Activated CD4-positive, alpha-beta T cell treated with anti-CD3 and anti-CD28 coated beads, Interleukin-2, amount 50 U/mL, for 16 hours (primary cell): ENCODE measurements at regions not wholly inside any gene's neighbourhood (a gene's known extent, or its start where the extent isn't known, plus 50 kb on each side); places are given as distances from the start of the nearest gene placed in this dataset.
"Not testable (repeated sequence)": the region's sequence is repeated elsewhere in the genome, so short reads cannot be mapped to it uniquely, and the experiment has no call there.

Experiments
- DNase-seq: peaks from one replicate; pipeline ENCODE4 v3.0.0-alpha.2; 2020

DNA sequence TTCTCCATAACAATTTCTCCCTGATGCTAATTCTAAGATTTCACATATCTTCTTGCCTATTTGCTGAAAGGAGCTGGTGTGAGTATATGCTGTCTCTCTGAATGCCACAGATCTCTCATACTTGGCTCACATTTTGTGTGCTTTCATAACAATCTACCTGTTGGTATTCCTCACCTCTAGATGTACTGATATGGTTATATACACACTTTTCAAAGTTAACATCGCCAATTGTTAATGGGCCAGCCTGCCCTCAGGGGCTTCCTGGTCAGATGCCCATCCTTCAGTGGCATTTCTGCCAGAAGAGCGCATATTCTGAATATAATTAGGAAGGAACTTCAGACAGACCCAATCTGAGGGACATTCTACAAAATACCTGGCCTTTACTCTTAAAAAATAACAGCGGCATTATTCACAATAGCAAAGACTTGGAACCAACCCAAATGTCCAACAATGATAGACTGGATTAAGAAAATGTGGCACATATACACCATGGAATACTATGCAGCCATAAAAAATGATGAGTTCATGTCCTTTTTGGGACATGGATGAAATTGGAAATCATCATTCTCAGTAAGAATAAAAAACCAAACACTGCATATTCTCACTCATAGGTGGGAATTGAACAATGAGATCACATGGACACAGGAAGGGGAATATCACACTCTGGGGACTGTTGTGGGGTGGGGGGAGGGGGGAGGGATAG, 123.9 kb upstream of the FAT1 start:
- DNase-seq, result not testable (repeated sequence)

DNA sequence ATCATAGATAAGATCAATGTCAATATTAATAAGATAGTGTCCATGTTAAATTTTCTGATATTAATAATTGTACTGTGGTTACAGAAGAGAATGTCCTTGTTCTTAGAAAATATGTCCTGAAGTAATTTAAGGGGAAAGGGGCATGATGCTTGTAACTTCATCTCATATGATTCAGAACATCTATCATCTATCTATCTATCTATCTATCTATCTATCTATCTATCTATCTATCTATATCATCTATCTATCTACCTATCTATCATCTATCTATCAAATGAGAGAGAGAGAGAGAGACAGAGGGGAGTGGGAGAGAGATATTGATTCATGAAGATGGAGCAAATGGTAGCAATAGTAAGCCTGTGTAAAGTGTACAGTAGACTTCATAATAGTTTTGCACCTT, 124.8 kb upstream of the FAT1 start:
- no peak for DNase-seq

GRCh38 chr4:186851291-186852072, 127.8 kb upstream of the FAT1 start:
- DNase-seq, result no peak

GRCh38 chr4:186852073-186852420, 128.4 kb upstream of the FAT1 start:
- no peak for DNase-seq

DNA sequence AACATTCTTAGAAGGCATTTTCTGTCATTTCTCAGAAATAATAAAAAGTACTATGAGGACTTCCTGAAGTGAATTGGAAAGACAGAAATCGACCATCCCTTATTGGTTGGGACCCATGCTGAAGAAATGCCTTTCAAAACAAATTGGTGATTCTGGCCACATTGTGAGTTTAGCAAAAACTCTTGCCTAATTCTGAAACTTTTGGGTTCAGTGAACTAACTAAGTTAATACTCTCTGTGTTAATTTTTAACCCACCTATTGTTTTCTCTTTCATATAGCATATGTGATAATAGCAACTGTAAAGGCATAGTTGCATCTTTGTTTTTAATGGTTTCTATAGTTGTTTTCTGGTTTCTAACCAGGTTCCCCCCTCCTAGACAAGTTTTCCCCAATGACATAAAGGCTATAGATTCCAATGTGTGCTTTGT, 129.3 kb upstream of the FAT1 start:
- no peak for DNase-seq

GRCh38 chr4:186854256-186854655, 130.6 kb upstream of the FAT1 start:
- no peak for DNase-seq

DNA sequence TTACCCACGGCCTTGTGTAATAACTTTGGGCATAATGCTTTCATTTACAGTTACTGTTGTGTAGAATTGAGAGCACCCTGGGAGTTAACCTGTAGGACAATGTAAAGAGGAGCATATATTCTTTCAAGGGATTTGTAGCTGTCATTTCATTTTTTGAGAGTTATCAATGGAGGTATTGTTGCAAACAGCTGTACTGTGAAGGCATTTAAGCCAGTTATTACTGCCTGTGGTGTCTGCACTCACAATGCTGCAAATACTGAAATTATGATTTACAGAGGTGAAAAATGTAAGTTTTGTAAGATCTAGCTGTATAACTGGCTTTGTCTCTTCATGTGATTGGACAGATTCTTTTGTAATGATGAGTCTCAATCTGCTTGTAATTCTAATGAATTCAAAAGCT, 131.5 kb upstream of the FAT1 start:
- DNase-seq, result no peak

DNA sequence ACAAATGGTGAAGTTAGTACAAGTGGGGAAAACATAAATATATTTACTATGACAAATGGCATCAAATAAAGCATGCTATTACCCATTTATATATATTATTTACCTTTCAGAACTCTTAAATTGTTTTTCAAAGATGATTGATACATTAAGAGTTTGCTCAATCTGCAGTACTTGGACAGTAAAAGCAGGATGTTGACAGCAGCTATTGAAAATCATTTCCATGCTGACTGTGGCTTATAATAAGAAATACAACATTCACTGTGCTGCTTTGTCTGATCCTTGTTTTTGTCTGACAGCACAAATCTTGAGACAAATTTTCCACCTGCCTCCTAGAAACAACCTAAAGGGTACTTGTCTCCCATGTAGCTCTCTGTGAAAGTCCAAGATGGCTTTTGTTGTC, 134.1 kb upstream of the FAT1 start:
- DNase-seq, result no peak

DNA sequence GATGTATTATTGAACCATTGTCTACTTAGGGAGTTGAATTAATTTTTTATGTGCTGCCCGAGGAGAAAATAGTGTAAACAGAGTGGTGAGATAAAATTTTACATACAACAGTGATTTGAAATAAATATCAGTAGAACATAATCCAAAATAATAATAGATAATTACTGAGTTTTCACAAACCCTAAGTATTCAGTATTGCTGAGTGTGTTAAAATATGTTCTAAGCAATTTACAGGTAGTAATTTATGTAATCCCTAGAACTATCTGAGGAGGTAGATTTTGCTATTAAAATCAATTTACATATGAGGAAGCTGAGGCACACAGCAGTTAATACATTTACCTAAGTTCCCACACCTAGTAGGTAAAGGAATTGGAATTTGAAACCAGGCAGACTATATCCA, 134.7 kb upstream of the FAT1 start:
- DNase-seq, result no peak

- no peak for DNase-seq
Measured at GRCh38 chr4:186859420-186859819, 135.8 kb upstream of the FAT1 start.

GRCh38 chr4:186861317-186861716, 137.7 kb upstream of the FAT1 start:
- DNase-seq, result no peak

DNA sequence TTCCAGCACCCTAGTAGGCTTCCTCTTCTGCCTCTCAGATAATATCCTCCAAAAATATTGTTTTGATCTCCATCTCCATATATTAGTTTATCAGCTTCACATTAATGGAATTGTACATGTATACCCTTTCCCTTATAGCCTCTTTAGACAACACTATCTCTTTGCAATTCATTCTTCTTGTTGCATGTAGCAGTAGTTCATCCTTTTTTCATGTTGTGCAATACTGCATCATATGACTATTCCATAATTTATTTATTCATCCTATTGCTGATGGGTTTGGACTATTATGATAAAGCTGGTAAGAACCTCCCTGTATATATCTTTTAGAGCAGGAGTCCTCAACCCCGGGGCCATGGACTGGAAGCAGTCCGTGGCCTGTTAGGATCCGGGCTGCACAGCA, 148.2 kb upstream of the FAT1 start:
- DNase-seq, result no peak

- DNase-seq, result not testable (repeated sequence)
Measured at GRCh38 chr4:186873095-186873494, 149.4 kb upstream of the FAT1 start.

- no peak for DNase-seq
Measured at GRCh38 chr4:186875476-186875875, 151.8 kb upstream of the FAT1 start.

- DNase-seq, result no peak
Measured at GRCh38 chr4:186876961-186877626, 153.4 kb upstream of the FAT1 start.

- DNase-seq, result no peak
Measured at GRCh38 chr4:186878203-186878776, 154.6 kb upstream of the FAT1 start.

- DNase-seq, result no peak
Measured at GRCh38 chr4:186881521-186882220, 158.0 kb upstream of the FAT1 start.

- DNase-seq, result no peak
Measured at GRCh38 chr4:186882293-186882692, 158.6 kb upstream of the FAT1 start.

DNA sequence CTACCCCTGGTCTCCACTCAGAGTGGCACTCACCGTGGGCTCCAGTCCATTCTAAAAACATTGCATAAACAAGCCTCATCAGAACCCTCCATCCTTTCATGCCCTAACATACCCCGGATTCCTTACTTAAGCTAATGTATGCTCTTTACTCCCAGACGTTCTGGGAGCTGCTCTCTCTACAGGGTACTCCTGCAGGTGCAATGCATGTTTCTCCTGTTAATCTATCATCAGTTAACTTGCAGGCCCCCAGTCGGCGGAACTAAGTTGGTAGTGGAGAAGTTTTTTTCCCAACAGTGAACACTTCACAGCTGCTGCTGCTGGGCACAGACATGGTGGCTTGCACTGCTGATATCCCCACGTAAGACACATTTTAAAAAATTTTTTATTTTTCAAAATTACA, 161.6 kb upstream of the FAT1 start:
- no peak for DNase-seq

DNA sequence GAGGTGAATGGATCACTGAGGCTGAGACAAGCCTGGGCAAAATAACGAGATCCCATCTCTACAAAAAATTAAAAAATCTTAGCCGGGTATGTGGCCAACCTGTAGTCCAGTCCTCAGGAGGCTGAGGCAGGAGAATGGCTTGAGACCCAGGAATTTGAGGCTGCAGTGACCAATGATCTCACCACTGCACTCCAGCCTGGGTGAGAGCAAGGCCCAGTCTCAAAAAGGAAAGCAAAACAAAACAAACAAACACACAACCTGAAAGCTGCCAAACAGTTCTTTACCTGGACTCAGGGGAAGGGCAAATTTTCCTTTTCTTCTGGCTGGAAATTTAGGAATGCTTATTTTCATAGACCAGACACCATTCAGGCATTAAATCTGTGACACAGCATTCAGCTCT, 163.1 kb upstream of the FAT1 start:
- no peak for DNase-seq

- no peak for DNase-seq
Measured at GRCh38 chr4:186887291-186887700, 163.6 kb upstream of the FAT1 start.

GRCh38 chr4:186887752-186888151, 164.1 kb upstream of the FAT1 start:
- DNase-seq, result no peak
